GM19467 (cell line): ENCODE measurements at regions not wholly inside any gene's neighbourhood (a gene's known extent, or its start where the extent isn't known, plus 50 kb on each side); places are given as distances from the start of the nearest gene placed in this dataset.
"Not testable (repeated sequence)": the region's sequence is repeated elsewhere in the genome, so short reads cannot be mapped to it uniquely, and the experiment has no call there.

ENCODE experiments used
- ATAC-seq: cut with Tn5 transposase; IDR thresholded peaks from one replicate; pipeline ENCODE4 v1.9.1; 2021; ENCODE audit warnings: mild to moderate bottlenecking, moderate library complexity; ENCODE audit not compliant: unreplicated experiment

DNA sequence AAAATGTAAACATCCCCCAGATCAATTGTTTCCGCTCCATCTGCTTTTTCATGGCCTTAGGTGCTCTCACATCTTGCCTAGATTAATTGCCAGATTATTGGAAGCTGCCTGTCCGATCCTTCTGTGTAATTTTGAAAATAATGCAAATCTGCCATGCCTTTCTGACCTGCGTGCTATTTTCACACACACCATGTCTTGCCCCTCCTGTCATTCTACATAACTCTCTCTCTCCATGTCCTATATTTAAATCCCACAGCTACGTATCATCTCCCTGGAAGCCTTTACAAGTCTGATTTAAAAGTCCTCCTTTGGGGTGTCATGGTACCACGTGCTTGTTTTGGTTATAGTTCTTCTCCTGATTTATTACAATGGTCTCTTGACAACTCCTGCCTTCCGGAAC is 247.6 kb upstream of the ELAVL2 start:
- ATAC-seq = no peak

DNA sequence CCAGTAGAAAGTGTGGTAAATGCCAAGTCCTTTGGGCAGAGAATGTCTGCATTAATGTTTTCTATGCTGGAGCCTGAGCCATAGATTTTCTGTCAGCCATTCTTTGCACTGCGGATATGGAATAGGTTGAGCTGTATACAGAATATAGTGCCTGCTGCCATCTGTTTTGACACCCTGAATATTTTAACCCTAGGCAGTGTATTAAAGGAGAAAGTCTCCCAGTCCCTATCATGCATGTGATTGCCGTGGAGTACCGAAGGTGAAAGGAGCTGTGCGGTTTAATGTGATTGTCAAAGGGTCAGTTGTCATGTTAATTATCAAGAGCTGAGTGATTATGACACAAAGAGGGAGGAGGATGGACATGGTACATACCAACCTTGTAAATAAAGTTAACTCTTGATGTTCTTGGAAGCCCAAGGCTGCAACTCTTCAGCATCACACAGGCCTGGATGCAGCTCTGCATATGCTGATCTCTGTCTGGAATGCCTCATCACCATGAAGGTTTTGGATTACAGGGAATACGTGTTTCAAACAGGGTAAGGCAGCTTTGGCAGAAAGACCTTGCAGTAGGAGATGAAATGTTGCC is 247.1 kb upstream of the ELAVL2 start:
- ATAC-seq = no peak

- no peak for ATAC-seq
These were observed 245.7 kb upstream of the ELAVL2 start for GRCh38 chr9:24071716-24072115.

DNA sequence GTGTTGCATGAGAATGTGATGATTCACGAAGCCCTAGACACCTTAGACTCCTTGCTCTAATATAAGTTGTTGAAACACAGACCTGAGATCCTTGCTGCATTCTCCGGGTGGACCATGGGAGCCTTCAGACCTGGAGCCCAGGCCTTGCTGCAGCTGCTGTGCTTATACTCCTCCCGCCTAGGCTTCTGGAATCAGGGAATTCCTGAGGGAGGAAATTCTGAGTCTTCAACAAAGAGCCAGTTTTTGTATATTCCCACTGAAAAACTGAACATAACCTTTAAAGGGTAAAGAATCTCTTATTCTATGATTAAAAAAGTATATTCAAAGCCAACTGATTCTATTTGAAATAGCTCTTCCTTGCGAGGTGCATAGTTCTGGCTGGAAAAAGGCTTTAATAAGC is 245.1 kb upstream of the ELAVL2 start:
- ATAC-seq = no peak

DNA sequence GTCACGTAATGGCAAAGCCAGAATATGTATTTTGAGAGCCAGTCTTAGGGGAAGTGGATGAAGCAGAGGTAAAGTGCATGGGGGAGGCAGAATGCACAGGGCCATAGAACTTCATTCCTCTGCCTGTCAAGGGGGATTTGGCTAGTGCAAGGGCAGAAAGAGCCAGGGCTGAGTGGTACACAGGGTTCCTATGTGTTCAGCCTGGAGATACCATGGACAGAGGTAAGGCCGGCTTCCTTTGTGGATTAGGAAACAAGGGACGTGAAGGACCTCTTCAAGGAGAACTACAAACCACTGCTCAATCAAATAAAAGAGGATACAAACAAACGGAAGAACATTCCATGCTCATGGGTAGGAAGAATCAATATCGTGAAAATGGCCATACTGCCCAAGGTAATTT is 241.1 kb upstream of the ELAVL2 start:
- ATAC-seq = not testable (repeated sequence)

- ATAC-seq = no peak
These were observed 233.6 kb upstream of the ELAVL2 start for GRCh38 chr9:24059651-24060050.

DNA sequence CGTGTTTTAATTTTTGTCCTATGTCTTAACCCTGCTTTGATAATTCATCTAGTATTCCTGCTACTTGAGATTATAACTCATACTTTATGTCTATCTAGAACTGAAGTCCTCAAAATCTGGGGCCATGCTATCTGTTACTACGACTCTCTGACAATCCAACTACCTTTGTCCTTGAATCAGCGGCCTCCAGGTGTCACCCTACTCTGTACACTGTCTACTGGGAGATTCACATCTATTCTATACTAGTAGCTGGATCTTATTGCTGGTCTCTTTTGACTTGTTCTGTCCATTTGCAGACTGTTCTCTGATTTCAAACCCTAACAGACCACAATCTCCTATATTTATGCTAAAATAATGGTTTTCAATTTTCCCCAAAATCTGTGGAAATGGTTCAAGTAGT is 225.5 kb upstream of the ELAVL2 start:
- ATAC-seq = no peak

GRCh38 chr9:24050239-24050638 is 224.2 kb upstream of the ELAVL2 start:
- ATAC-seq = not testable (repeated sequence)

DNA sequence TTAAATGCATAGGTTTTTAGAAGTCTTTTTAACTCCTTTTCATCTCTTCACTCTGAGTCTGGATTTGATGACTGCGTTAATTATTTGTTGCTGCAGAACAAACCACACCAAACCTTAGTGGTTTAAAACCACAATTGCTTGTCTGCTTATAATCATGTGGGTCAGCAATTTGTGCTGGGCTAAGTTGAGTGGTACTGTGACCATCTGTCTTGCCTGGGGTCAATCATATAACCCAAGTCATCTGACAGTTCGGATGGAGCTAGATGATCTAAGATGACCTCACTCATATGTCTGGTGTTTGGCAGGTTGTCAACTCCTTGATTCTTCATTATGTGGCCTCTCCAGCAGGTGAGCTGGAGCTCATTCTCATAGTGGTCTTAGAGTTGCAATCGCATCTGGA is 219.1 kb upstream of the ELAVL2 start:
- ATAC-seq = no peak

- ATAC-seq = no peak
These were observed 218.5 kb upstream of the ELAVL2 start for GRCh38 chr9:24044576-24044975.

DNA sequence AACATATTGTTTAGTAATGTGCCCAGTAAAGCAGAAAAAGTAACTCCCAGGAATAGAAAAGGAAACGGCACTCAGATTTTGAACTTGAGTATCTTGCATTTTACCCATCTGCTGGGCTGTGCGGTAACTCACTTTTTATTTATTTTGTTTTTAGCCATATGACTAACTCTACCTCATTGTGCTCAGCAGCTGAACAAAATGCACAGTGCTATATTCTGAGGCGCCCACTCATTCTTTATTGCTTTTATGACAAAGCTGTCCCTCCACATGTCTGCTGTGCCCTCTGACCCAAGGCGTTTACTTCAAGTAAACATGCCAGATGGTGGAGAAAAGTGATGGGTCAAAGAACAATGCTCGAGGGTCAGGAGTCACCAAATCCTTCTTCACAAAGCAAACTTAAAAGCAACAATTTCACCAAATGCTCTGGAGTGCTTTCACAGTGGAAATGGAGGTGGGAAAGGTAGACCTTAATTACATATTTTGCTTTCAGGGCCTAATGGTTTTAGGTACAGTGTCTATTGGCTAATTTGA is 215.2 kb upstream of the ELAVL2 start:
- ATAC-seq = no peak

- ATAC-seq = no peak
These were observed 210.4 kb upstream of the ELAVL2 start for GRCh38 chr9:24036459-24036858.

GRCh38 chr9:24035816-24036215 is 209.8 kb upstream of the ELAVL2 start:
- no peak for ATAC-seq

DNA sequence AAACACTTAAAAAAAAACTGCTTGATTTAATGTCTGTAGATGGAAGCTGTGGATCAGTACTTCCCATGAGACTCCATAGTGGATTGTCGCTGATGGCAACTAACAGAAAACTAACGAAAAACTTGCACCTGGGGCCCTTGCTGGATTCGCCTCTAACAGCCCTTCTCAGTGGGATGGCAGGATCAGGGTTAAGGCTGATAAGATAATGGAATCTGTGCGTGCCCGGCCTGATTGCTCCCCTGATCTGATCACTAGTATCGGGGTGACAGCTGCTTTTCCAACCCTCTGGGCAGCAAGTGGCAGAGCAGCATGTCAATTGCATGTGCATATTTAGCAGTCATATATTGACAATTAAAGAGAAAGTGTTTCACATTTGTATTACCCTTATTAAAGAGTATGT is 185.8 kb upstream of the ELAVL2 start:
- no peak for ATAC-seq

GRCh38 chr9:24011009-24011717 is 185.1 kb upstream of the ELAVL2 start:
- ATAC-seq = no peak

DNA sequence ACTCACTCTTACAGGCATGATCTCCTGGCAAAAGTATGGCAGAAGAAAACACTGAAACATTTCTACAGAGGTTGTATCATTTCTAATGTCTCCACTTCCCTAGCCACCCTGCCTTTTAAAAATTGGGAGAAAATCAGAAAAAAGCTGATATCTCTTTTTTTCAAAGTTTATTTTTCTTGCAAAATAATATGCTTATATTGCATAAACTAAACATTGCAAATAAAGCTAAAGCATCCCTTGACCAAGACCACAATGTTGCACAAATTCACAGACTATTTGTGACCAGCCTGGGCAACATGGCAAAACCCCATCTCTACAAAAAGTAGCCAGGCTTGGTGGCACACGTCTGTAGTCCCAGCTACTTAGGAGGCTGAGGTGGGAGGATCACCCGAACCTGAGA is 183.3 kb upstream of the ELAVL2 start:
- no peak for ATAC-seq

GRCh38 chr9:24007185-24007584 is 181.1 kb upstream of the ELAVL2 start:
- ATAC-seq = no peak

DNA sequence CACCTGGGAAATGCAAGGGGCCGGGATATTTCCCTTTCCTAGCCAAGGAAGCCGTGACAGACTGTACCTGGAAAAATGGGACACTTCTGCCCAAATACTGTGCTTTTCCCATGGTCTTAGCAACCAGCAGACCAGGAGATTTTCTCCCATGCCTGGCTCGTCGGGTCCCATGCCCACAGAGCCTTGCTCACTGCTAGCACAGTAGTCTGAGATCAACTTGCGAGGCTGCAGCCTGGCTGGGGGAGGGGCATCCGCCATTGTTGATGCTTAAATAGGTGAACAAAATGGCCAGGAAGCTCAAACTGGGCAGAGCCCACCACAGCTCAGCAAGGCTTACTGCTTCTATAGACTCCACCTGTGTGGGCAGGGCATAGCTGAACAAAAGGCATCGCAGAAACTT is 165.8 kb upstream of the ELAVL2 start:
- not testable (repeated sequence) for ATAC-seq

- ATAC-seq = no peak
These were observed 153.5 kb upstream of the ELAVL2 start for GRCh38 chr9:23979491-23979890.

DNA sequence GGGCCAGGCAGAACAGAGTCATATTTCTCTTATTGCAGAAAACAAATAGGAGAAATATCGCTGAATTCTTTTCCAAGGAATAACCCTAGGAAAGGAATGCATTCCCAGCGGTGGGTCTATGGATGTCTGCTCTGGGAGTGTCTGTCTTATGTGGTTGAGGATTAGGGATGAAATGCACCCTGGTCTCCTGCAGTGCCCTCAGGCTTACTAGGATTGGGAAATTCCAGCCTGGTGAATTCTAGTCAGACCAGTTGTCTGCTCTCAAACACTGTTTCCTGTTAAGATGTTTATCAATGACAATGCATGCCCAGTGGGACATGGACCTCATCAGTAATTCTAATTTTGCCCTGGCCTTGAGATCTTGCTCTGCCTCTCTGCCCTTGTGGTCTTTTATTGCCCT is 136.1 kb upstream of the ELAVL2 start:
- ATAC-seq = no peak

- ATAC-seq = no peak
These were observed 119.9 kb upstream of the ELAVL2 start for GRCh38 chr9:23945897-23946296.

DNA sequence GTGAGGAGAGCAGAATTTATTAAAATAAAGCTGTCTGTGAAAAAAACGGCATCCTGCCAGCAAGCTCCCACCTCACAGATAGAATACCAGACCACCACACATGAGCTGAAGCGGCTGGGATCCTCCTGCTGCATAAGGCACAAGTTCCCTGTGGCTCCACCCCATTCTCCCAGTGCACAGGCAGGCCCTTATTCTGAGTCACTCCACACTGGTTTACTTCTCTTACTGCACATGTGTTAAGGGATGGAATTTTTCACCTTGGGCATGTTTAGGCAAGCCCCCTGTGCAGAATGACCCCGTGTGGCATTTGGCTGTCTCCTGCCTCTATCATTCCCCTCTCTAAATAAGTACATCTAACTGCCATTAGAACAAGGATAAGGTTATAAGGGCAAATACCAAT is 115.0 kb upstream of the ELAVL2 start:
- ATAC-seq = no peak

GRCh38 chr9:23938908-23939307 is 112.9 kb upstream of the ELAVL2 start:
- ATAC-seq = no peak
